OCI-LY7 (cell line): ENCODE measurements at regions not wholly inside any gene's neighbourhood (a gene's known extent, or its start where the extent isn't known, plus 50 kb on each side); places are given as distances from the start of the nearest gene placed in this dataset.

Experiments
- CTCF ChIP-seq: fragments of 200-600 bp; sonication (generic); conservative IDR thresholded peaks from 2 replicates; pipeline ENCODE4 v1.5.1; 2014; ENCODE audit warnings: mild to moderate bottlenecking, antibody characterized with exemption, low read length, moderate library complexity, mixed read lengths
- EZH2phosphoT487 ChIP-seq: fragments of 200-600 bp; sonication (generic); IDR thresholded peaks from 2 replicates; pipeline ENCODE4 v1.6.1; 2018; ENCODE audit warnings: low read depth, borderline replicate concordance, mild to moderate bottlenecking, mixed run types, antibody characterized with exemption, low read length, moderate library complexity, mixed read lengths

GRCh38 chr7:55733241-55734140, 129.1 kb downstream of the SEPTIN14 start:
- no peak for TF ChIP-seq EZH2phosphoT487
- no peak for TF ChIP-seq CTCF
